Lower leg skin (tissue), 4 donors: ENCODE measurements at regions not wholly inside any gene's neighbourhood (a gene's known extent, or its start where the extent isn't known, plus 50 kb on each side); places are given as distances from the start of the nearest gene placed in this dataset.
A peak's percentile ranks its signal among the peaks of the same experiment; 100 is the strongest.

Experiments
- DNase-seq, 2 donors: peaks; one replicate each; pipeline ENCODE4 v3.0.0-alpha.2; 2019; ENCODE audit warnings: low spot score in 2 of 2
- H3K4me3 ChIP-seq: fragments of 200-600 bp; sonication (generic); 2 replicates; pipeline ENCODE4 v1.5.1; 2017; ENCODE audit warnings: mild to moderate bottlenecking, low read depth; ENCODE audit not compliant: poor library complexity, severe bottlenecking
- CTCF ChIP-seq, 3 donors: fragments of 450-650 bp; IDR thresholded peaks; one replicate each; pipeline ENCODE4 v1.5.1; 2016; ENCODE audit warnings: antibody characterized with exemption in 3 of 3, mild to moderate bottlenecking in 3 of 3, moderate library complexity in 2 of 3
- POLR2A ChIP-seq, 2 donors: fragments of 450-650 bp; IDR thresholded peaks; one replicate each; pipeline ENCODE4 v1.6.1; 2016 to 2017; ENCODE audit warnings: antibody characterized with exemption in 2 of 2, mild to moderate bottlenecking in 1 of 2, moderate library complexity in 1 of 2
- WGBS, 2 donors: methylation state at CpG; one replicate each; pipeline ENCODE4 v1.1.5; 2018; 5-methylcytosine and 5-hydroxymethylcytosine counted together
- intact Hi-C: fragments of 100-400 bp; cut with DNase I; formaldehyde crosslinking; loops from one replicate; pipeline ENCODE4 v1.15.0; 2023; ENCODE audit warnings: low total_unique reads

DNA sequence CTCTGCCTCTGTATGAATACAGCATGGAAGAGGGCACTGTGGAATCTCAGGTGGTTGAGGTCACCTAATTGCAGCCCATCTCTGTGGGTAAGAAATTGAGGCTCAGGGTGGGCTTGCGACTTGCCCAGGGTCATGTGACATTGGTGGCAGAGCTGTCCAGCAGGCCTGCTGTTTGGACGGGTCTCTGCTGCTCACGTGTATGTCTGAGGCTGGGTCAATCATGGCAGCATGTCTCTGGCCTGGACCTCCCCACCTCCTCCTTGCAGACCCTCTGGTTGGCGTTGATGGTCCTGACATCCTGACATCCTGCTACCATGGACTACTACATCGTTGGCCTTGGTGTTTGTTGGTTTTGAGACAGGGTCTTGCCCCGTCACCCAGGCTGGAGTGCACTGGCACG, 64.3 kb upstream of the HPCAL1 start:
- 90 to 91% methylated on average over 7 of the region's 7 CpGs for WGBS, 2 donors
- no peak for DNase-seq
- TF ChIP-seq CTCF (IDR thresholded peaks at IDR 0.05) (no peak), POLR2A (IDR thresholded peaks at IDR 0.05) (no peak)
- intact Hi-C loops: no loop called here
- H3K4me3 ChIP-seq: no peak overlapping the region

DNA sequence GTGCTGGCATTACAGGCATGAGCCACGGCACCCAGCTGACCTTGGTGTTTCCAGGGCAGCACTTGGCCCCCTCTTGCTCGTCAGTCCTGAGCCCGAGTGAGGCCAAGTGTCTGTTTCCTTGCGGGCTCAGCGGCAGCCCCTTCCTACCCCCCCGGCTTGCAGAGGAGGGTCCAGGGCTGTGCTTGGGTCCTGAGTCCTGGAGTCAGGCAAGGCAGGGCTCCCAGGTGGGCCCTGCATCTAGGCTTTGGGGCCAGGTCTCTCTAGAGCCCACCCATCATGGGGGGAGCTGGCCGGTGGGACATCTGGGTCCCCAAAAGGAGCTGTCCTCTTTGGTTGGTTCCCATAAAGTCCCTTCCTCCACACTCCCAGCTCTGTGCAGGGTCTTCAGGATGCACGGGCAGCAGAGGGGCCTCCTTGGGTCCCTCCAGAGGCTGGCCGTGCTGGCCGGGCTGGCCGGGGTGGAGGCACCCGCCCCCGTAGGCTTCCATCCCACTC, 63.7 kb upstream of the HPCAL1 start:
- intact Hi-C loops: no loop called here
- H3K4me3 ChIP-seq: no peak overlapping the region
- WGBS, 2 donors: 87 to 92% methylated on average over 11 to 13 of the region's 13 CpGs
- TF ChIP-seq POLR2A (IDR thresholded peaks at IDR 0.05): no peak
- TF ChIP-seq CTCF (IDR thresholded peaks at IDR 0.05): no peak
- DNase-seq: peak in 1 of 2 donors; percentile 78

DNA sequence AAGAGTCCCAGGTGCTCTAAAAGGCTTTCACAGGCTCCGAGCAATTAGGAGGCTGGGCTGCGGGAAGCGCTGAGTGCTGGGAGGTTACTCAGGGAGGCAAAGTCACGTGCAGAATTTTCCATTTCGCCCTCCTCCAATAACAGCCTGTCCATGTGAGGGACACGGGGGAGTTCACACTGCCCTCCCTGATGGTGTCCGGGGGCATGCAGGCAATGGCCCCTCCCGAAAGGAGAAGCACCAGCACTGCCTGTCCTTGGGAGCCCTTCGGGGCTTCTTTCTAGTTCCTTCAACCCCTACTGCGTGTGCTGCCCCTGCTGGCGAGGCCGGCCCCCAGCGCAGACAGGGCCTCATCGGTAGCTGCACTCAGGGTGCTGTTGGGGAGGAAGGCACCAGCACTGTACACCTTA, 63.1 kb upstream of the HPCAL1 start:
- 70 to 78% methylated on average over 14 of the region's 14 CpGs for WGBS, 2 donors
- H3K4me3 ChIP-seq: no peak overlapping the region
- intact Hi-C loops: no loop called here
- no peak for TF ChIP-seq POLR2A (IDR thresholded peaks at IDR 0.05)
- no peak for TF ChIP-seq CTCF (IDR thresholded peaks at IDR 0.05)
- DNase-seq: peak in 1 of 2 donors; percentile 68

GRCh38 chr2:10240161-10240681, 62.5 kb upstream of the HPCAL1 start:
- H3K4me3 ChIP-seq: no peak overlapping the region
- intact Hi-C loops: no loop called here
- 90 to 93% methylated on average over 11 to 18 of the region's 18 CpGs for WGBS, 2 donors
- peak in 1 of 2 donors; percentile 66 for DNase-seq
- TF ChIP-seq CTCF (IDR thresholded peaks at IDR 0.05): no peak

DNA sequence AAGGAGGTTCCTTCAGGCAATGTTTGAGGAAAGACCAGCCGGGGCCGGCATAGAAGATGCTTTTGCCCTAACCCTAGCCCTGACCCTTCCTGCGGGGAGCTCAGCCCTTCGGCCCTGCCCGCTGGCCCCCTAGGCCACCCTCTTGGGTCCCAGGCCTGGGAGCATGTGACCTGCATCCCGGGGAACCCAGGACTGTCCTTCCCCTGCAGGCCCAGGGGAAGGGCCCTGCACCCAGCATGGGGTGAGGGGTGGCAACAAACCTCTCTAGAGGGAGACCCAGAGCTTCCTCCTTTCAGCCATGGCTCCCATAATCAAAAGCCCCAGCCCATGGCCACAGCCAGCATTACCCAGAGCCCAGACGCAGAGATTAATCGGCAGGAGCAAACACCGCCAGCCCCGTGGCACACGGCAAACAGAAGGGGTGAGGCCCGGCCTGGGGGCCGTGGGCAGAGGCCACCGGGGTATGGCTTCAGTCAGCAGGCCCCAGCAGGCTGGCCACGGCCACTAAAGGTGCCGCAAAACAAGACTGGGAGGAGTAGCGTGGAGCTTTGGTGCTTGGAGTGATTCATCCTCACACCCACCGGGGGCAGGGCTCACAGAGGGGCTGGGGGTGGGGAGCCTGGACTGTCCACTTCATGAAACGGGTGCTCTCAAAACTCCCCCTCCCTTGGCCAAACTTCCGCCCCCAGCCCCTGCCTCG, 61.6 kb upstream of the HPCAL1 start:
- intact Hi-C loops: no loop called here
- 91% methylated on average over 20 to 21 of the region's 21 CpGs for WGBS, 2 donors
- DNase-seq: peak in 1 of 2 donors; percentile 67
- no peak overlapping the region for H3K4me3 ChIP-seq
- no peak for TF ChIP-seq POLR2A (IDR thresholded peaks at IDR 0.05)
- no peak for TF ChIP-seq CTCF (IDR thresholded peaks at IDR 0.05)
